Activated gamma-delta T cell treated with anti-CD3 and anti-CD28 coated beads, Interleukin-2, amount 50 U/mL, for 16 hours (primary cell): ENCODE measurements at regions not wholly inside any gene's neighbourhood (a gene's known extent, or its start where the extent isn't known, plus 50 kb on each side); places are given as distances from the start of the nearest gene placed in this dataset.

ENCODE experiments used
- DNase-seq: peaks from one replicate; pipeline ENCODE4 v3.0.0-alpha.2; 2020; ENCODE audit warnings: low read depth

GRCh38 chr22:47282851-47283250 lies 520.4 kb downstream of the TBC1D22A start:
- DNase-seq: no peak

DNA sequence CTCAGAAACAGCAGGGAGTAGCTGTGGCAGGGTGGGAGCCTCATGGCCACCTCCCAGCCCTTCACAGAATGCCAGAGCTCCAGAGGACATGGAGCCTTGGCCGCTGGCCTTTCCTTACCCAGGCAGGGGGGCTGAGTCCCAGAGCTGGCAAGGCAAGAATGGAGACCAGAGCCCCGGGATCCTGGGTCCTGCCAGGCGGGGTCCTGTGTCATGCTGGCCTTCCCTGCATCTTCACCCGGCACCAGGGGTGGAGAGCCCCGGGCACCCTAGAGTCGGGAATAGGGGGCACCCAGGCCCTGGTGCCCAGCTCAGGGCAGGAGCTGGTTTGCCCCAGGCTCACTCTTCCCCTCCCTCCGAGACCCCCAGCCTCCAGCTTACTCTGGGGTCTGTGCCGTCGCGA lies 519.9 kb downstream of the TBC1D22A start:
- no peak for DNase-seq

GRCh38 chr22:47281126-47282106 lies 519.0 kb downstream of the TBC1D22A start:
- no peak for DNase-seq

DNA sequence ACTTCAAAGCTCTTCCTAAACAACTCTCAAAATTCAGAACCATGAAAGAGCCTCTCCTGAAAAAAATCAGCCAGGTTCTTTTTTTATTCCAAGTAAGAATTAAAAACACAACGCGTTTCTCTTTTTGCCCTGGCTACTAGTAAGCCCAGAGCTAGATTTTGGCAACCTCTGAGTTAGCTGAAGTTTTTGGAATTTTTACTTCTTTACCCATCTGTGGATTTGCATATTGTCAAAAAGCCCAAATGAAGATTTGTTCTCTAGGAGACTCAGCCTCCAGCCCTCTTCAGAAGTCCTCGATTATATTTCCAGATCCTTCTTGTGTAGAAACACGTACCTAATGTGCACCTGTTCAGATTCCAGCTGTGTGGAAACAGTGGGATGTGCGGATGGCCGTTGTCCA lies 517.9 kb downstream of the TBC1D22A start:
- no peak for DNase-seq

GRCh38 chr22:47279746-47280145 lies 517.3 kb downstream of the TBC1D22A start:
- no peak for DNase-seq

GRCh38 chr22:47279337-47279736 lies 516.9 kb downstream of the TBC1D22A start:
- DNase-seq: no peak

DNA sequence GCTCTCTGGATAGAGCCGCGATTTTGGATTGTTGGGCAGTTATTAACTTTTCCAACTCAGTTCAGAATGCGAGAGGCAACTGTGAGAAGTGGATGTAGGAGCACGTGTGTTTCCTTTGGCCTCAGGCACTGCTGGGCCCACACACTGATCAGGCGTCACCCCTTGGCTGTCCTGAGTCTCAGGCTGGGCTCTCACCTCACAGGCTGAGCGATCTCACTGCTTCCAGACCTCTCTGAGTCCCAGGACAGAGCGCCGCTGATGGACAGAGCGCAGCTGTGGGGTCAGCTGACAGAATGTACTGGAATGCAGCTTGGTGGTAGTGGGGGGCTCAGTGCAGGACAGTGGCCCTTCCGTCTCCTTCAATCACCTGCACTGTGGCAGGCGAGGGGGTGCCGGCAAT lies 516.2 kb downstream of the TBC1D22A start:
- no peak for DNase-seq

- DNase-seq: no peak
These were observed 515.1 kb downstream of the TBC1D22A start for GRCh38 chr22:47277531-47277930.

GRCh38 chr22:47276991-47277390 lies 514.5 kb downstream of the TBC1D22A start:
- DNase-seq: no peak

DNA sequence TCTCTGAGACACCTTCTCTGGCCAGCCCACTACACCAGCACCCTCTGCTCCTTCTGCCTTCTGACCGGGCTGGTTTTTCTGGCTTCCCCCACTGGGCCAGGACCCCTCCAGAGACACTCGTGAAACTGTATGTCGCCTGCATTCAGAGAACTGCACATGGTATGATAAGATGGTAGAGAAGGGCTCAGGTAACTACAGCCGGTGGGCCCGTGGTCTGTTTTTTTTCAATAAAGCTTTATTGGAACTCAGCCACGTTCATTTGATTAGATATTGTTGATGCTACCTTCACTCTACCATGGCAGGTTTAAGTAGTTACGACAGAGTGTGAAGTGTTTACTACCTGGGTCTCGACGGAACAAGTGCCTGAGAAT lies 514.0 kb downstream of the TBC1D22A start:
- DNase-seq: no peak

GRCh38 chr22:47275605-47276449 lies 513.4 kb downstream of the TBC1D22A start:
- DNase-seq: no peak

DNA sequence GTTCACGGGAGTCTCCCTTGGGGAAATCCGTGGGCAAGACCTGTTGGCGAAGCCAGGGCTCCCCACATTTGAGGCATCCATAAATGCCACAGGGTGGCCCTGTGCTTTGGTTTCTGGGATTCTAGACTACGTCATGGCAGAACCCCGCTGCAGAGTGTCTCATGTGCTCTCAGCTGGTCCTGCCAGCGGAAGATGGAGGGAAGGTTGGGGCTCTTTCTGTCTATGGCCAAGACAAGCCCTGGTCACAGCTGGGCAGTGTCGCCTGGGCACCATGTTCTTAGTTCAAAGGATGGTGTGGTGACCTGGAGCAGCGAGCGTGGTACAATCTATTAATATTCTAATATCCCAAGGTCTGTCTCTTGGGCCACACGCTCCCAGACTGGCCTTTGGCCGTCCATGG lies 511.7 kb downstream of the TBC1D22A start:
- DNase-seq: no peak

- no peak for DNase-seq
These were observed 508.1 kb downstream of the TBC1D22A start for GRCh38 chr22:47270463-47271135.

DNA sequence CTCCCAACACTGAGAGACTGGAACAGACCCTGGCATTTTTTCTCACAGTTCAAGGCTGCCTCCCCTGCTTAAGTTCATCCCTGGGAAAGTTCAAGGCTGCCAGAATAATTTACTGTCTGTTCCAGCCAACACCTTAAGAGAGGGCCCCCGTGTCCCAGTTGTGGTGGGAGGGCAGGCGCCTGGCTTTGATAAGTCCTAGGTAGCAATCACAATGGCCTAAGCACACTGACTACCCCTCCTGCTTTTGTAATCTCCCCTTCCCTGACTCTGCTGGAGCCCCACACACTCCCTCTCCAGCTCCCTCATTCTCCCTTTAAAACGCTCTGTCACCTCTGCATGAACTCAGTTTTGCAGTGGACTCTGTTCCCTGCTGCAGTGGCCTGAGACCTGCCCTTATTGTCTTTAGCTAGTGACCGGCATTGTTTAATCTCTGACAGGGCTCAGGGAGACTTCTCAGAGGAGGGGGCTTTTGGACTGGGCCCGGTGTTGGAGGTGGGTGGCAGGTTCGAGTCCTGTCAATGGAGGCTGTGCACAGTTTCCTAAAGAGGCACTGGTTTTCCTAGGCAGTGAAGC lies 507.2 kb downstream of the TBC1D22A start:
- no peak for DNase-seq

DNA sequence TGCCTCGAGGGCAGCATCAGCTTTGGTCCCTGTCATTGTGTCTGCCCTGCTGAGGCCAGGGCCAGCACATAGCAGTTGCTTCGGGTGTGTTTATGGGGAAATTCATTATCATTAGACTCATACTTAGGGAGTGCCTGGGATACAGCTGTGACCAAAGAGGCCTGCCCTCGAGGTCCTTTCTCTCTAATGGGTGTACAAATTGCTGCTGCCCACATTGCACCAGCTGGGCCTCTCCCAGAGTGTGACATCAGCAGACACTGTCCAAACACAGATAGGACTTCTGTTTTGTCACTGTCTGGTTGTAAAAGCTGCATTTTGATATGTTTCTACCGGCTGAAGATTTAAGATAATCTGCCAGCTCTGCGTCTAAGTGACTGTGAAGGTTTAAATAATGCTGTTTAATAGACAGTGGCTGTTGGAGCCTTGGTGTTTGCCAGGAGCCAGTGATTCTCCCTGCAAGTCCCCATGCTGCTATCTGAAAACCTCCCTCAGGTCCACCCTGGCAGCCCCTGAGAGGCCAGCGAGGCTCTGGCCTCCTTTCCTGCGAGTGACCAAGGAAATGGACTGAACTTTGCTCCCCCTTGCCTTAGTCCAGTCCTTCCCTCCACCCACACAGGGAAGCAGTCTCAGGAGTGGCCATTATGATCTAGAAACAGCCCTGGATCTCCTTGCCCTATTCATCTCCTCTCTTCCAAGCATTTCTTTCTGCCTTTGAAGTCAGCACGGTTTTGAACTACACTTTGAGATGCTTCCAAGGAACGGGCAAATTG lies 505.2 kb downstream of the TBC1D22A start:
- no peak for DNase-seq

DNA sequence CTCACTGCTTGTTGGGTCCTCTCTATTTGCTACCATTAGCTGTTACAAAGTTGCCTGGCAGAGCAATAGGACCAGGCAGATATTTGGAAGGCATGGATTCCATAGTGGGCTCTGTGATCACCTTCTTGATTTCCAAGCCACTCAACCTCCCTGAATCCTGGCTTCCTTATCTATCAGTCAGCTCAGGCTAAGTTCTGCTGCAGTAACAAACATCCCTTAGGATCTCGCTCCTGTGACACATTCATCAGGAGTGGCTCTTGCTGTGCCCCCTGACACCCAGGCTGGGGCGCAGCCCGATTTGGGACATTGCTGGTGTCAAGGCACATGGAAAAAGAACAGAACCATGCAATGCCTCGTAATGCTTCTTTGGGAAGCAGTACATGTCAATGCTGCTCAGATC lies 503.9 kb downstream of the TBC1D22A start:
- no peak for DNase-seq

DNA sequence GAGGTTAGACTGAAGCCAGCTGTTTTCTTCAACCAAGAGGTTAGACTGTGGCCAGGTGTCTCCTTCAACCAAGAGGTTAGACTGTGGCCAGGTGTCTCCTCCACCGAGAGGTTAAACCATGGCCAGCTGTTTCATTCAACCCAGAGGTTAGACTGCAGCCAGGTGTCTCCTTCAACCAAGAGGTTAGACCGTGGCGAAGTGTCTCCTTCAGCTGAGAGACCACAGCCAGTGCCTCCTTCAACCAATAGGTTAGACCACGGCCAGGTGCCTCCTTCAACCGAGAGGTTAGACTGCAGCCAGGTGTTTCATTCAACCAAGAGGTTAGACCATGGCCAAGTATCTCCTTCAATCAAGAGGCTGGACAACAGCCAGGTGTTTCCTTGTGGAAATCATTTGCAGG lies 498.1 kb downstream of the TBC1D22A start:
- DNase-seq: no peak

DNA sequence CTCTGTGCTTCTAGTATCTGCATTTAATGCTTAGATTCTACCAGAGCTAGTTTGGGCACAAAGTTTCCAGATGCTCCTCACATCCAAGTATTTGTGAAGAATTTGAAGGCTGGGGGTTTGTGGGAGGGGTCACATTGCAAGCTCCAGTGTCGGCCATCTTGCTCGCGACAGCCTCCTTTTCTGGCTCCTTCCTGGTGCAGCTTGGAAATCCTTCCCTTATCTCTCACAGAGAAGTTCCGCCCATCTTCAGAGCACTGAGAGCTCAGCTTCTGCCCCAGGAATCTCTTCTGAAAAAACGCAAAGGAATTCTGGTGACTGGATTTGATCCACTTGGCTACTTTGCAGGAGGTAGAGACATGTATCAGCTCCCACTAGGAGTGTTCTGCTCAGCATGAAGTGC lies 497.5 kb downstream of the TBC1D22A start:
- no peak for DNase-seq

GRCh38 chr22:47259049-47259448 lies 496.6 kb downstream of the TBC1D22A start:
- DNase-seq: no peak

- no peak for DNase-seq
These were observed 495.5 kb downstream of the TBC1D22A start for GRCh38 chr22:47257976-47258375.

DNA sequence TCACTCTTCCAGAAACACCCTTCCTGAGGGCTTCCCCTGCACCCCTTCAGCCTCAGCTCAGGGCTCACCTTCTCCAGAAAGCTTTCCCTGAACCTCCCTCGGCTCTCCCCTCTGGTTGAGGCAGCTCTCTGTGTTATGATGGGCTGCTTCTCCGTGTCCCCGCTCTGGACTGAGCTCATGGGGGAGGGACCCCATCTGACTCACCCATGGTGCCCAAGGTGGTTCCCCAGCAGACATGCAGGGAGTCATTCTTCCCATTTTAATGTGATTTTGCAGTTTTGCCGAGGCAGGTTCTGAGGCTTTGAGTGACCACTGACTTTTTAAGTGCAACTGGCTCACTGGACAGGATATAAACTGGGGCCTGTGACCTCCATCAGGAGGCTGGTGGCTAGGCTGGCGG lies 495.1 kb downstream of the TBC1D22A start:
- DNase-seq: no peak
